ENCODE measurements at regions not wholly inside any gene's neighbourhood (a gene's known extent, or its start where the extent isn't known, plus 50 kb on each side); places are given as distances from the start of the nearest gene placed in this dataset.

DNA sequence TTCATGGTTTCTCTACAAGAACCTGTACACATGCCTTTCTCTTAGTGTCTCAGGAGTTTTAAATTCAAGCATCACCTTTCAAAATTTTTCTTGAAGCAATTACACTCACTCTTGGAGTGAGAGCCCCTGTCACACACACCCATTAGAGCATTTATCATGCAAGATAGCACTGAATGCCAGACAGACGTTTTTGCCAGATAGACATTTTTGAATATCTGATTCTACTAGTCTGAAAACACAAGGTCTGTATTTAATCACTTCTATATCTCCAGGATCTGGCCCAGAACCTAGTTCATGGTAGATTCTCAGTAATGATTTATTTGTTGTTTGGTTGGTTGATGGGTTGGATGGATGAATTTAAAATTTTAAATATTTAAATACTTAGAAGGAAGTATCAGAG lies 60.9 kb upstream of the PDE1C start:
- DNase-seq, result no peak

DNA sequence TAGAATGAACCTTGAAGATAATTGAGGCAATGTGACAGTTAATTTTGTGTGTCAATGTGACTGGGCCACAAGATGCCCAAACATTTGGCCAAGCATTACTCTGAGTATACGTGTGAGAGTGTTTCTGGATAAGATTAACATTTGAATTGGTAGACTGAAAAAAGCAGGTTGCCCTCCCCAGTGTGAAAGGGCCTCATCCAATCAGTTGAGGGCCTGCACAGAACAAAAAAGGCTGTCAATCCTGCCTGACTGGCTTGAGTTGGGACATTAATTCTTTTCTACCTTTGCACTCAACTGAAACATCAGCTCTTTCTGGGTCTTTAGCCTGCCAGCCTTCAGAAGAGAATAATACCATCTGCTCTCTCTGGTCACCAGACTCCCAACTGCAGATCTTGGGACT lies 56.6 kb upstream of the PDE1C start:
- no peak for DNase-seq
